Fibroblast of pulmonary artery (primary cell): ENCODE measurements at regions not wholly inside any gene's neighbourhood (a gene's known extent, or its start where the extent isn't known, plus 50 kb on each side); places are given as distances from the start of the nearest gene placed in this dataset.
"Not testable (repeated sequence)": the region's sequence is repeated elsewhere in the genome, so short reads cannot be mapped to it uniquely, and the experiment has no call there.

Source experiments
- DNase-seq: peaks from one replicate; pipeline ENCODE4 v3.0.0-alpha.2; 2010; ENCODE audit warnings: low read depth
- H3K4me3 ChIP-seq: replicated peaks from 2 replicates; pipeline ENCODE4 v1.5.1; 2011; ENCODE audit warnings: low read depth, mild to moderate bottlenecking, control low read depth, low read length, moderate library complexity
- TF ChIP-seq, protein P1 (sequence below): IDR thresholded peaks from 2 replicates; pipeline ENCODE4 v1.5.1; 2011; ENCODE audit warnings: mild to moderate bottlenecking, control low read depth, low read length, inconsistent platforms; ENCODE audit errors: missing control alignments

DNA sequence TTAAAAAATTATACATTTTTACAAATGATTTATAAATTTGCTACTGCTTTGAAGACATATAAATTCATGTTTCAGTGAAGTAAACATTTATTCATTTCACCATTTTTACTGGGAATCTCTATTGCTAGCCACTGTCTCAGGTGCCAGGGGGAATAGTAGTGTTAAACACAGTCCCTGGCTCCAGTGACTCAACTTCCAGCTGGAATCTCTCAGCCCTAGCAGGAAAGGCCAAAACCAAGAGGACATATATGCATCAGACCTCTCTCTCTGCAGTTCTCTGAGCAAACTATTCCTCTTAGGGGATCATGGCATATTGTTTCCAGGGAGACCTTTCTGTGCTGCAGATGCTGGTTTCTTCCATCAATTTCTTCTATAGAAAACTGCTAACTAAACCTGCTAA, 1009.0 kb upstream of the LCORL start:
- H3K4me3 ChIP-seq = no peak overlapping the region
- peak; percentile 1 for DNase-seq
- TF ChIP-seq, protein P1, sequence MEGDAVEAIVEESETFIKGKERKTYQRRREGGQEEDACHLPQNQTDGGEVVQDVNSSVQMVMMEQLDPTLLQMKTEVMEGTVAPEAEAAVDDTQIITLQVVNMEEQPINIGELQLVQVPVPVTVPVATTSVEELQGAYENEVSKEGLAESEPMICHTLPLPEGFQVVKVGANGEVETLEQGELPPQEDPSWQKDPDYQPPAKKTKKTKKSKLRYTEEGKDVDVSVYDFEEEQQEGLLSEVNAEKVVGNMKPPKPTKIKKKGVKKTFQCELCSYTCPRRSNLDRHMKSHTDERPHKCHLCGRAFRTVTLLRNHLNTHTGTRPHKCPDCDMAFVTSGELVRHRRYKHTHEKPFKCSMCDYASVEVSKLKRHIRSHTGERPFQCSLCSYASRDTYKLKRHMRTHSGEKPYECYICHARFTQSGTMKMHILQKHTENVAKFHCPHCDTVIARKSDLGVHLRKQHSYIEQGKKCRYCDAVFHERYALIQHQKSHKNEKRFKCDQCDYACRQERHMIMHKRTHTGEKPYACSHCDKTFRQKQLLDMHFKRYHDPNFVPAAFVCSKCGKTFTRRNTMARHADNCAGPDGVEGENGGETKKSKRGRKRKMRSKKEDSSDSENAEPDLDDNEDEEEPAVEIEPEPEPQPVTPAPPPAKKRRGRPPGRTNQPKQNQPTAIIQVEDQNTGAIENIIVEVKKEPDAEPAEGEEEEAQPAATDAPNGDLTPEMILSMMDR = no peak

DNA sequence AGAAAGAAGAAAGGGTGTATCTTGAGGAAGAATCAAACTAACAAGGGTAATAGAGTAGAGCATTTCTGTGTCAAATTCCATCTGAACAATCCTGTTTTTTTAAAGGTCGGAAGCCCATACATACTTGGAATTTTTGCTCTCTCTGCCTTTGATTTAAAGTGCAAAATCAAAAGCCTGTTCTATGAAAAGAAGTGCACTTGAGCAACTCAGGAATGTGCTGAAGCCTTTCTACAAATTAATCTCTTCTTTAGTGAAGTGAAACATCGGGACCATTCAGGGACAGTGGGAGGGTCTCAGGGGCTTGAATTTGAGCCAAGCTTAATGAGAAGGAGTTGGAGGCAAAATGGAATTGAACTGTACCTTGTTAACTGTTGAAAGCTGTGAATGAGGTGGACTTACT, 1008.5 kb upstream of the LCORL start:
- TF ChIP-seq, protein P1 = no peak
- H3K4me3 ChIP-seq = no peak overlapping the region
- DNase-seq = peak; percentile 7

DNA sequence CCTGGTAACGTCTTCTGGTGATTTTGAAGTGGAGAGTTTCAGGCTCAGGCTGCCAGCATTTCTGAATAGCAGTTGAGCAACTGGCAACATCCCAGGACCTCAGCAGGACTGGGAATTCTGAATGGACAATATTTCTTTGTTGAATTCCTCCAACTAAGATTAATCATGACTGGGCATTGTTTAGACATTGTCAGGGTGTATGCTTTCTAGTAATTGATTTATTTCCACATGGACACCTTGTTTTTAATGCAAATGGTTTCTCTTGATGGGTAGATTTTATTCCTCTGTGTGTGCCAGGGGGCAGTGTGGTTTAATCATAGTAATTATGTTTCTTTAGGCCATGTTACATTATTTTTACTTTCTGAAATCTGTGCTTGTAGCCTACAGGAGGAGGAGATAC, 1004.7 kb upstream of the LCORL start:
- peak; percentile 40 for DNase-seq

DNA sequence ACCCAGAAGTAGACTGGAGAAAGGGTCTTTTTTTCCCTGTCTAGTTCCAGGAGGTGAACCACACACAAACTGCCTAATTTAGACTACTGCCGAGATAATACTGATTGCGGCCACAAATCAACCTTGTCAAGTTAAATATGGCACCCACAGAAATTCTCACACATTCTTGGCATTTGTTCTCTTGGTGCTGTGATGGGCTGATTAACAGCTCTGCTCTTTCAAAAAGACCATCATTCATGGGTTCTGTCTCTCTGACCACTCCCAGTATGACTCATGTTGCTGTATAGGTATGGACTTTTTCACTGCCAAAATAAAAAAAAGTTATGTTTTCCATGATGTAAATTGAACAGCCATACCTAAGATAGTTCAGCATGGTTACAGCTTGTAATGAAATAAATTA, 1003.5 kb upstream of the LCORL start:
- DNase-seq = no peak
- TF ChIP-seq, protein P1 = no peak
- H3K4me3 ChIP-seq = no peak overlapping the region

More for the DNA sequence above, 1004.7 kb upstream of the LCORL start:
- TF ChIP-seq, protein P1 = no peak
- H3K4me3 ChIP-seq = no peak overlapping the region

DNA sequence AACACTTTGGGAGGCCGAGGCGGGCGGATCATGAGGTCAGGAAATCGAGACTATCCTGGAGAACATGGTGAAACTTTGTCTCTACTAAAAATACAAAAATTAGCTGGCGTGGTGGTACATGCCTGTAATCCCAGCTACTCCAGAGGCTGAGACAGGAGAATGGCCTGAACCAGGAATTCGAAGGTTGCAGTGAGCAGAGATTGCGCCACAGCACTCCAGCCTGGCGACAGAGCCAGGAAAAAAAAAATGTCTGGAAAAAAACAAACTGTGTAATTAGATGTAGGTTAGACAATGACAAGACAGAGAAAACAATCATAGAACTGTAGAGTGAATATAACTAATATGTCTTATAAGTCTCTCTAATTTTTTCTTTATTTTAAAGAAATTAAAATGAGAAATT, 1002.5 kb upstream of the LCORL start:
- TF ChIP-seq, protein P1 = no peak
- DNase-seq = no peak
- no peak overlapping the region for H3K4me3 ChIP-seq

DNA sequence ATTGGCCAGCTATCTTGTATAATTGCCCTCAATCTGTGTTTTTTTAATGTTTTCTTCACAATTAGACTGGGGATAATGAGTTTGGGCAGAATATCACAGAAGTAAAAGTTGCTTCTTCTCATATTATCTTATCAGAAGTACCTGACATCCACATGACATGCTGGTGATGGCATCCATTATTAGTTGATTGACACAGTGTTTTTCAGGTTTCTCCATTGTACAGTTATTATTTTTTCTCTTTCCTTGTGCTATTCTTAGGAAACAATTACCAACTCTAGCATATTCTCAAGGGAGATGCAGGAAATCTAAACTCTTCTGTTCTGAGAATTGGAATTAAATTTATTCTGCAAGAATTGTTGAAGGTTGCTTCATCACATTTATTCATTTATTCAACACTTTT, 1000.1 kb upstream of the LCORL start:
- H3K4me3 ChIP-seq = no peak overlapping the region
- TF ChIP-seq, protein P1 = no peak
- no peak for DNase-seq

DNA sequence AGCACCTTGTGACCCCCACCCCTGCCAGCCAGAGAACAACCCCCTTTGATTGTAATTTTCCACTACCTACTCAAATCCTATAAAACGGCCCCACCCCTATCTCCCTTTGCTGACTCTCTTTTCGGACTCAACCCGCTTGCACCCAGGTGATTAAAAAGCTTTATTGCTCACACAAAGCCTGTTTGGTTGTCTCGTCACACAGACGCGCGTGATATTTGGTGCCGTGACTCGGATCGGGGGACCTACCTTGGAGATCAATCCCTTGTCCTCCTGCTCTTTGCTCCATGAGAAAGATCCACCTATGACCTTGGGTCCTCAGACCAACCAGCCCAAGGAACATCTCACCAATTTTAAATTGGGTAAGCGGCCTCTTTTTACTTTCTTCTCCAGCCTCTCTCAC, 995.0 kb upstream of the LCORL start:
- H3K4me3 ChIP-seq, DNase-seq: not testable (repeated sequence)

DNA sequence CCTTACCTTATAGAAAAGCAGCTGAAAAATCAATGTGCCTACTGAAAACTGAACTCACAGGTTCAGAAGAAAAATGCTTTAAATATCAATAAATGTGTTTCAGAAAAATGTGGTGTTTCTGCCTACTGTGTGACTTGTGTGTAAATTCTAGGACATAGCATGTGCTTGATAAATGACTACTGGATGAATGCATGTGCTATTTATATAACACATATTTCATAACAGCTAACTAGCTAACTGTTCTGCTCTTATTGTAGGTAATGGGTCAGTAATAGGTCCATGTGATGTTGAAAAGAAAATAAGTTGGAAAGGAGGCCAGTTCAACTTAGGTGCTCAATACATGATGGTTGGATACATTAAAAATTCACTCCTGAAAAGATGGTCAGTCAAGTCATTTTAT, 993.0 kb upstream of the LCORL start:
- DNase-seq = no peak
- TF ChIP-seq, protein P1 = no peak
- H3K4me3 ChIP-seq = no peak overlapping the region
